GM19043 (cell line): ENCODE measurements at regions not wholly inside any gene's neighbourhood (a gene's known extent, or its start where the extent isn't known, plus 50 kb on each side); places are given as distances from the start of the nearest gene placed in this dataset.

ENCODE experiments used
- ATAC-seq: cut with Tn5 transposase; IDR thresholded peaks from one replicate; pipeline ENCODE4 v1.9.1; 2021; ENCODE audit warnings: low read depth; ENCODE audit not compliant: unreplicated experiment

- no peak for ATAC-seq
Observed at GRCh38 chr18:47603158-47603557, 327.3 kb downstream of the SMAD2 start.

DNA sequence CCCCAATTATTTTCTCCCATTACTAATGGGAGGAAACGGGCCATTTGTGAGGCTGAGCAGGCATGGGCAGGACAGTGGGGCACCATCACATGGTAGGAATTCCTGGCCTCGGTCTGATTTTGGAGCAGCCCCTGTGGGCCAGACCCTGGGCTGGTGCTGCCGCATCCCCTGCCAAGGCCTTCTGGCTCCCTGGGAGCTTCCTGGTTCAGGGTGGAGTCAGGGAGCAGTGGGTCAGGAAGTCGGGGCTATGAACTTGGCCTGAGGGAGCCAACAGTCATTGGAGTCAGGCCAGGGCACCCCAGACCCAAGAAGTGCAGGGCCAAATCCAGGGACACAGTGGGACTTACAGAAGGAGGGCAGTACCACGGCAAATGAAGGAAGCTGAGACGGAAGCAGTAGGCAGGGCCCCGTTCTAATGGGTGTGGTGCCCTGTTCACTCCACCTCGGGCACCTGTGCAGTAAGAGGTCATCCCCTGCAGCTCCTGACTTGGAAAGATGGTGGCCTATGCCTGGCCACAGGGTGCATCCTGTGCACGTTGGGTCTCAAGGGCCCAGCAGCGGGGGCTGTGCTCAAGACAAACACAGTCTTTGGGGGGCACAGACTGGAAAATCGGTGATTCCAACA, 328.1 kb downstream of the SMAD2 start:
- ATAC-seq: no peak

GRCh38 chr18:47601581-47602272, 328.7 kb downstream of the SMAD2 start:
- ATAC-seq: no peak

- no peak for ATAC-seq
Observed at GRCh38 chr18:47595831-47596501, 334.5 kb downstream of the SMAD2 start.

- ATAC-seq: no peak
Observed at GRCh38 chr18:47594621-47595086, 335.8 kb downstream of the SMAD2 start.

DNA sequence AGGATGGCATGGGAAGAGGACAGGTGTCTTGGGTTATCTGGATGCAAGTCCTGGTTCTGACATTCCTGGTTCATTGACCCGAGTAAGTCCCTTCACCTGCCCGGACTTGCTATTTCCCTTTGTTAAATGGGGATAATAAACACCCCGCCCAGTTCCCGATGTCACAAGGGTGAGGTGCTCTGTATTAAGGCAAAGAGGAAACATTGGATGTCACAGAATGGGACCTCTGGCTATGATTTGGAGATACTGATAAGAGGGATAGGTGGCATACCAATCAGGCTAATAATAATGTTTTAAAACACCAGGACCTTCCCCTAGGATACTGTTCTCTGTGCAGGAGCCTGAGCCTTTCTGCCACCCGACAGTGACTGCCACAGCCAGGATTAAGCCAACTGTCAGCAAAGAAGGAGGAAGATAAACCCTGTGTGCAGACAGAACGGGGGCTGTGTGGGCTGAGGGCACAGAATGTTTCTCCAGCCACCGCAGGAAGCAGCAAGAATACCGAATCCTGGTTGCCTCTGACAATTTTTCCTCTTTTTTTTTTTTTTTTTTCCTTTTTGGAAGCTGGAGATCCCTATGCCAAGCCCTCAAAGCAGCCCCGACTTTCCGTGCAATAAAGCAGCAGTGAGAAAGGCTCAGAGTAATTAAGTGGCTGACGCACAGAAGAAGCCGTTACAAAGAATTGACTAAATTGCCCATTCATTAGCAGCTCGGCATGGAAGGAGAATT, 336.6 kb downstream of the SMAD2 start:
- no peak for ATAC-seq

GRCh38 chr18:47591429-47591828, 339.0 kb downstream of the SMAD2 start:
- ATAC-seq: no peak

GRCh38 chr18:47587587-47587986, 336.1 kb upstream of the SKOR2 start:
- ATAC-seq: no peak

- ATAC-seq: no peak
Observed at GRCh38 chr18:47586418-47587070, 335.1 kb upstream of the SKOR2 start.

GRCh38 chr18:47585914-47586313, 334.5 kb upstream of the SKOR2 start:
- no peak for ATAC-seq

- no peak for ATAC-seq
Observed at GRCh38 chr18:47585136-47585535, 333.7 kb upstream of the SKOR2 start.

DNA sequence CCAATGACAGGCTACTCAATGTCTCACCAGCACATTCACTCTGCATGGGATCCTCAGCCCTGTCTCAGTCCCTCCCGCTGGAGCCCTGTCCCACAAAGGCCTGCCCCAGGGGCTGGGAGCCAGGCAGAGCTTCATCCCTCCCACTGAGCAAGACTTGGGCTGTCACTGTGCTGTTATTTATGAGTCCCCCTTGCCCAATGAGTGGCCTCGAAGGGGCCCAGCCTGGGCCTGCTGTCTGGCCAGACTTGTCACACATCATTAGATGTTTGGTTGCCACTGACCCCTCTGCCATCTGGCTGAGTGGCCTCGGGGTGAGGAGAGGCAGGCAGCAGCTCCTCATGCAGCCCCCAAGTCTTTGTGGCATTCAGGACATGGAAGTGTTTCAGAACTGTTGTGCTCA, 330.6 kb upstream of the SKOR2 start:
- no peak for ATAC-seq

DNA sequence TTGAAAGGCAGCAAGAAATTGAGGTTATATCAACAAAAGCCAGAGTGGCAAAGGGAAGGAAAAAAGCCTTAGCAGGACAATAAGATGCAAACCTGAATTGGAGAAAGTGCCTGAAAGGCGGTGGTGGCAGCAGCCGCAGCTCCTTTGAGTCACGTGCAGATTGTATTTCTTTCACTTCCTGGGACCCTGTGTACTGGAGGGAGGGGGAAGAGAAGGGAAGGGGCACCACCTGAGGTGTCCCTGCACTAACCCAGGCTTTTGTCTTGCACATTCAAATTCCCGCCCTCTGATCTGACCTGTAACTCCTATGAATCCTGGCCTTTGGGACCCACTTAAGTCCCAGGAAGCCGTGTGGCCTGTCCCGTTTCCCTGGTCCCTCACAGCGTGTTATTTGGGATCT, 326.1 kb upstream of the SKOR2 start:
- ATAC-seq: no peak

GRCh38 chr18:47574966-47575365, 323.5 kb upstream of the SKOR2 start:
- ATAC-seq: no peak

- no peak for ATAC-seq
Observed at GRCh38 chr18:47571957-47572356, 320.5 kb upstream of the SKOR2 start.

- no peak for ATAC-seq
Observed at GRCh38 chr18:47566809-47567208, 315.3 kb upstream of the SKOR2 start.

DNA sequence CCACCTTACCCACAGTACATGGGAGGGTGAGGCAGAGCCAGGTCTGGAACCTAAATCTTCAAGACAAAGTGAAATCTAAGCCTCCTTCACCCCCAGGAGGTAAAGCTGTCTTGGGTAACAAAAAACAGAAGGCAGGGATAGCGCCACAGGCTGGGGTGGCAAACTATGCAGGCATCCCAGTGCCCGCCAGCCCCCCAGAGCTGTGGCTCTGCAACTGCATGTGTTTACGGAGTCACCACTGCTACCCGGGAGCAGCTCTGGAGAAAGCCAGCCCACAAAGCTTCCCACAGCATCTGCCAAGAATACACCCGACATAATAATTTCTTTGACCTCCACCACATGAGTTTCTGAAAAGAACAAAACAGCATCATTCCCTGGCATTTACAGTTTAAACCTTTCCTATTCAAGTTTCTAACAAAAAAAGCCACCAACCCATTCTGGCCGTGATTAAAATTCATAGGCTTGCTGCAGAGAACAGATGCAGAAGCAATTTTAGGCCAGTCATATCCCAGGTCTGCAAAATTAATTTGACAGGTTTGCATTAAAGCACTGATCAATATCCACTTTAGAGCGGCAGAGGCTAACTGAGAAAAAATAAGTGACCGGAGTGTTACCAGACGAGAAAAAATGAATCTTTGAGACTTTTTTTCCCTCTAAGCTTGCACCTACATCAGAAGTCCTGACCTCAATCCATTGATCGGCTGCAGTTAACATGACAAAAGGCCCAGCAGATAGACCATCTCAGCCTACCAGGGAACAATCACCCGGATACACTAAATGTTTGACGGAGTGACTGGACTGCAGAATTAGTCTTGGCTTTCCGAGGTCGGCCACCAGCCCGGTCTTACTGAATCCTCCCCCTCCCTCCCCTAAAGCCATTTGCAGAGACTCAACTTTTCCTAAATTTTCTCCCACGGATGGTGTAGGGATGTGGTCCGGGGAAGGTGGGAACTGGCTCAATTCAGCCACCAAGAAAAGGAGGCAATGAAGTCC, 309.6 kb upstream of the SKOR2 start:
- ATAC-seq: no peak

GRCh38 chr18:47558110-47558750, 306.8 kb upstream of the SKOR2 start:
- peak; percentile 91 for ATAC-seq

- ATAC-seq: no peak
Observed at GRCh38 chr18:47557160-47557559, 305.7 kb upstream of the SKOR2 start.
